Keratinocyte (primary cell): ENCODE measurements at regions not wholly inside any gene's neighbourhood (a gene's known extent, or its start where the extent isn't known, plus 50 kb on each side); places are given as distances from the start of the nearest gene placed in this dataset.

Experiments used
- EZH2 ChIP-seq: IDR thresholded peaks from one replicate; pipeline ENCODE4 v1.6.1; 2012; ENCODE audit warnings: inconsistent platforms, mild to moderate bottlenecking, low read length, moderate library complexity
- TF ChIP-seq, protein P1 (sequence below), 3 experiments: IDR thresholded peaks in 1 of 3; conservative IDR thresholded peaks in 1 of 3; optimal IDR thresholded peaks in 1 of 3; 2 replicates in 2 of 3; 3 replicates in 1 of 3; pipeline versions ENCODE3 to v1.5.1; 2011; ENCODE audit warnings: low read length in 3 of 3, mild to moderate bottlenecking in 3 of 3, moderate library complexity in 2 of 3, control low read depth in 1 of 3, inconsistent platforms in 1 of 3; ENCODE audit not compliant: insufficient read depth in 2 of 3; ENCODE audit errors: extremely low read depth in 1 of 3

DNA sequence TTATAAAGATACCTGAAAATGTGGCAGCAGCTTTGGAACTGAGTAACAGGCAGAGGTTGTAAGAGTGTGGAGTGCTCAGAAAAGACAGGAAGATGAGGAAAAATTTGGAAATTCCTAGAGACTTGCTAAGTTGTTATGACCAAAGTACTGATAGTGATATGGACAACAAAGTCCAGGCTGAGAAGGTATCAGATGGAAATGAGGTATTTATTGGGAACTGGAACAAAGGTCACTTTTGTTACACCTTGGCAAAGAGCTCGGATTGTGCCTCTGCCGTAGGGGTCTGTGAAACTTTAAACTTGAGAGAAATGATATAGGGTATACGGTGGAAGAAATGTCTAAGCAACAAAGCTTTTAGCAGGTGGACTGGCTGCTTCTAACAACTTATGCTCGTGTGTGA is 419.9 kb downstream of the PCDH17 start:
- TF ChIP-seq, protein P1, sequence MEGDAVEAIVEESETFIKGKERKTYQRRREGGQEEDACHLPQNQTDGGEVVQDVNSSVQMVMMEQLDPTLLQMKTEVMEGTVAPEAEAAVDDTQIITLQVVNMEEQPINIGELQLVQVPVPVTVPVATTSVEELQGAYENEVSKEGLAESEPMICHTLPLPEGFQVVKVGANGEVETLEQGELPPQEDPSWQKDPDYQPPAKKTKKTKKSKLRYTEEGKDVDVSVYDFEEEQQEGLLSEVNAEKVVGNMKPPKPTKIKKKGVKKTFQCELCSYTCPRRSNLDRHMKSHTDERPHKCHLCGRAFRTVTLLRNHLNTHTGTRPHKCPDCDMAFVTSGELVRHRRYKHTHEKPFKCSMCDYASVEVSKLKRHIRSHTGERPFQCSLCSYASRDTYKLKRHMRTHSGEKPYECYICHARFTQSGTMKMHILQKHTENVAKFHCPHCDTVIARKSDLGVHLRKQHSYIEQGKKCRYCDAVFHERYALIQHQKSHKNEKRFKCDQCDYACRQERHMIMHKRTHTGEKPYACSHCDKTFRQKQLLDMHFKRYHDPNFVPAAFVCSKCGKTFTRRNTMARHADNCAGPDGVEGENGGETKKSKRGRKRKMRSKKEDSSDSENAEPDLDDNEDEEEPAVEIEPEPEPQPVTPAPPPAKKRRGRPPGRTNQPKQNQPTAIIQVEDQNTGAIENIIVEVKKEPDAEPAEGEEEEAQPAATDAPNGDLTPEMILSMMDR (optimal IDR thresholded peaks at IDR 0.05 in 1 of 3, IDR thresholded peaks at IDR 0.05 in 1 of 3, conservative IDR thresholded peaks at IDR 0.05 in 1 of 3; ENCODE audit: extremely low read depth in 1 of 3, insufficient read depth in 2 of 3, low read length in 3 of 3) = no peak
- no peak for TF ChIP-seq EZH2
